Astrocyte (in vitro differentiated cells and primary cell): ENCODE measurements at regions not wholly inside any gene's neighbourhood (a gene's known extent, or its start where the extent isn't known, plus 50 kb on each side); places are given as distances from the start of the nearest gene placed in this dataset.

Experiments
- EZH2 ChIP-seq: IDR thresholded peaks from 2 replicates; pipeline ENCODE4 v1.6.1; 2012; ENCODE audit warnings: mild to moderate bottlenecking, low read length, inconsistent platforms; ENCODE audit not compliant: insufficient read depth
- TF ChIP-seq, protein P1 (sequence below): IDR thresholded peaks from 2 replicates; pipeline ENCODE4 v1.5.1; 2011; ENCODE audit warnings: low read depth, mild to moderate bottlenecking, inconsistent platforms, low read length, moderate library complexity; ENCODE audit not compliant: insufficient read depth

DNA sequence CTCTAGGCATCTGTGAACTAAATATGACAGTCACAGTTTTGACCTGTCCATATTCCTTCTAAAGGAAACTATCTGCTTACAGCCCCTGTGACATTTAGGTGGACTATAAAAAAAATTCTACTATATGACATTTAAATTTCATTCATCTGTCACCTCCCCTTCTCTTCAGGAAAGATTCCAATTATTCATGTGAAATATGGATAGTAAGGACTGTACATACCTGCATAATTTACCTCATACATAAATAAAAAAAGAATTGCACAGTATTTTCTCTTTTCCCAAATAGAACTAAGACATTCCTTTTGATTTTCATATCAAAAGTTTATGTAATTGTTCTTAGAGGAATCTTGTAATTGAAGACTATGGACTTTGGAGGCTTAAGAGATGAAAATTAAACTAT, 192.3 kb upstream of the GRIN3A start:
- TF ChIP-seq EZH2 = no peak
- TF ChIP-seq, protein P1, sequence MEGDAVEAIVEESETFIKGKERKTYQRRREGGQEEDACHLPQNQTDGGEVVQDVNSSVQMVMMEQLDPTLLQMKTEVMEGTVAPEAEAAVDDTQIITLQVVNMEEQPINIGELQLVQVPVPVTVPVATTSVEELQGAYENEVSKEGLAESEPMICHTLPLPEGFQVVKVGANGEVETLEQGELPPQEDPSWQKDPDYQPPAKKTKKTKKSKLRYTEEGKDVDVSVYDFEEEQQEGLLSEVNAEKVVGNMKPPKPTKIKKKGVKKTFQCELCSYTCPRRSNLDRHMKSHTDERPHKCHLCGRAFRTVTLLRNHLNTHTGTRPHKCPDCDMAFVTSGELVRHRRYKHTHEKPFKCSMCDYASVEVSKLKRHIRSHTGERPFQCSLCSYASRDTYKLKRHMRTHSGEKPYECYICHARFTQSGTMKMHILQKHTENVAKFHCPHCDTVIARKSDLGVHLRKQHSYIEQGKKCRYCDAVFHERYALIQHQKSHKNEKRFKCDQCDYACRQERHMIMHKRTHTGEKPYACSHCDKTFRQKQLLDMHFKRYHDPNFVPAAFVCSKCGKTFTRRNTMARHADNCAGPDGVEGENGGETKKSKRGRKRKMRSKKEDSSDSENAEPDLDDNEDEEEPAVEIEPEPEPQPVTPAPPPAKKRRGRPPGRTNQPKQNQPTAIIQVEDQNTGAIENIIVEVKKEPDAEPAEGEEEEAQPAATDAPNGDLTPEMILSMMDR = no peak
